ENCODE measurements at regions not wholly inside any gene's neighbourhood (a gene's known extent, or its start where the extent isn't known, plus 50 kb on each side); places are given as distances from the start of the nearest gene placed in this dataset.

GRCh38 chrX:39811376-39811775 is 286.4 kb downstream of the BCOR start:
- CTCF ChIA-PET = no interaction called here
- H3K27me3 Mint-ChIP-seq = peaks cover 6% of the 10 kb centered on the region
- peaks cover 15% of the 10 kb centered on the region for H3K4me1 Mint-ChIP-seq
- no peak overlapping the region for H3K27ac Mint-ChIP-seq
- H3K36me3 Mint-ChIP-seq = no peaks in the 10 kb centered on the region
- DNase-seq = no peak
- H3K4me3 Mint-ChIP-seq = no peak overlapping the region
- no peaks in the 10 kb centered on the region for H3K9me3 Mint-ChIP-seq

GRCh38 chrX:39813631-39814277 is 284.0 kb downstream of the BCOR start:
- peaks cover 6% of the 10 kb centered on the region for H3K27me3 Mint-ChIP-seq

GRCh38 chrX:39814391-39814790 is 283.4 kb downstream of the BCOR start:
- Mint-ChIP-seq H3K36me3 (no peaks in the 10 kb centered on the region), H3K27me3 (peaks cover 6% of the 10 kb centered on the region), H3K27ac (no peak overlapping the region), H3K9me3 (no peaks in the 10 kb centered on the region), H3K4me3 (no peak overlapping the region), H3K4me1 (peaks cover 33% of the 10 kb centered on the region)
- DNase-seq = peak; percentile 61
- CTCF ChIA-PET = interaction anchor here (0.7 to 2.1 kb wide), 6 partner anchors 40 to 188 kb away, joined by 3 to 8 read pairs (median 5); no protein-coding TSS in a partner anchor

More at GRCh38 chrX:39813631-39814277, 284.0 kb downstream of the BCOR start:
- Mint-ChIP-seq H3K4me3 (no peak overlapping the region), H3K36me3 (no peaks in the 10 kb centered on the region), H3K27ac (no peak overlapping the region), H3K4me1 (peaks cover 33% of the 10 kb centered on the region), H3K9me3 (no peaks in the 10 kb centered on the region)
- CTCF ChIA-PET = interaction anchor here (1.6 to 1.9 kb wide), 3 partner anchors 41 to 83 kb away, joined by 5 to 8 read pairs (median 7); no protein-coding TSS in a partner anchor
- no peak for DNase-seq

- H3K36me3 Mint-ChIP-seq = no peaks in the 10 kb centered on the region
- no peaks in the 10 kb centered on the region for H3K9me3 Mint-ChIP-seq
- no peak for DNase-seq
- CTCF ChIA-PET = interaction anchor here (1.3 to 2.1 kb wide), 3 partner anchors 47 to 352 kb away, joined by 3 to 5 read pairs (median 3); no protein-coding TSS in a partner anchor
- H3K27ac Mint-ChIP-seq = no peak overlapping the region
- H3K4me1 Mint-ChIP-seq = peaks cover 33% of the 10 kb centered on the region
- H3K4me3 Mint-ChIP-seq = no peak overlapping the region
- H3K27me3 Mint-ChIP-seq = peaks cover 11% of the 10 kb centered on the region
Observed at GRCh38 chrX:39815631-39816030, 282.1 kb downstream of the BCOR start.

GRCh38 chrX:39816871-39817731 is 280.7 kb downstream of the BCOR start:
- peaks cover 18% of the 10 kb centered on the region for H3K27me3 Mint-ChIP-seq
- peak overlapping the region; percentile 86 for H3K27ac Mint-ChIP-seq
- CTCF ChIA-PET = interaction anchor here (0.6 to 2.5 kb wide), 9 partner anchors 10 to 351 kb away, joined by 3 to 8 read pairs (median 4); no protein-coding TSS in a partner anchor
- peaks cover 33% of the 10 kb centered on the region for H3K4me1 Mint-ChIP-seq
- H3K36me3 Mint-ChIP-seq = no peaks in the 10 kb centered on the region
- peak overlapping the region; percentile 2 for H3K4me3 Mint-ChIP-seq
- DNase-seq = no peak
- H3K9me3 Mint-ChIP-seq = no peaks in the 10 kb centered on the region

GRCh38 chrX:39817754-39818470 is 279.8 kb downstream of the BCOR start:
- no peaks in the 10 kb centered on the region for H3K36me3 Mint-ChIP-seq
- H3K4me1 Mint-ChIP-seq = peaks cover 33% of the 10 kb centered on the region
- no peaks in the 10 kb centered on the region for H3K9me3 Mint-ChIP-seq
- peaks cover 24% of the 10 kb centered on the region for H3K27me3 Mint-ChIP-seq
- H3K4me3 Mint-ChIP-seq = no peak overlapping the region
- no peak for DNase-seq
- no peak overlapping the region for H3K27ac Mint-ChIP-seq
- CTCF ChIA-PET = interaction anchor here (0.6 to 2.5 kb wide), 6 partner anchors 32 to 231 kb away, joined by 3 to 8 read pairs (median 4); no protein-coding TSS in a partner anchor

- DNase-seq = no peak
- Mint-ChIP-seq H3K9me3 (no peaks in the 10 kb centered on the region), H3K4me1 (peaks cover 34% of the 10 kb centered on the region), H3K27ac (no peak overlapping the region), H3K27me3 (peaks cover 32% of the 10 kb centered on the region), H3K36me3 (no peaks in the 10 kb centered on the region), H3K4me3 (no peak overlapping the region)
- CTCF ChIA-PET = interaction anchor here (2.5 kb wide), 1 partner anchor 36 kb away, joined by 8 read pairs; no protein-coding TSS in a partner anchor
Observed at GRCh38 chrX:39818750-39819149, 279.0 kb downstream of the BCOR start.

GRCh38 chrX:39819921-39820849 is 277.6 kb downstream of the BCOR start:
- Mint-ChIP-seq H3K36me3 (no peaks in the 10 kb centered on the region), H3K27ac (no peak overlapping the region), H3K27me3 (peaks cover 37% of the 10 kb centered on the region), H3K4me1 (peaks cover 33% of the 10 kb centered on the region), H3K9me3 (no peaks in the 10 kb centered on the region), H3K4me3 (peak overlapping the region; percentile 48)
- DNase-seq = no peak
- CTCF ChIA-PET = no interaction called here

- H3K4me1 Mint-ChIP-seq = peaks cover 25% of the 10 kb centered on the region
- H3K36me3 Mint-ChIP-seq = no peaks in the 10 kb centered on the region
- peaks cover 37% of the 10 kb centered on the region for H3K27me3 Mint-ChIP-seq
- H3K9me3 Mint-ChIP-seq = no peaks in the 10 kb centered on the region
- CTCF ChIA-PET = no interaction called here
- peak overlapping the region; percentile 48 for H3K4me3 Mint-ChIP-seq
- no peak overlapping the region for H3K27ac Mint-ChIP-seq
- peak; percentile 23 for DNase-seq
Observed at GRCh38 chrX:39820938-39821708, 276.6 kb downstream of the BCOR start.

- Mint-ChIP-seq H3K27ac (no peak overlapping the region), H3K36me3 (no peaks in the 10 kb centered on the region), H3K4me1 (peaks cover 20% of the 10 kb centered on the region), H3K4me3 (no peak overlapping the region), H3K27me3 (peaks cover 37% of the 10 kb centered on the region), H3K9me3 (no peaks in the 10 kb centered on the region)
- DNase-seq = no peak
- CTCF ChIA-PET = no interaction called here
Observed at GRCh38 chrX:39821709-39822095, 276.1 kb downstream of the BCOR start.

GRCh38 chrX:39822133-39822748 is 275.5 kb downstream of the BCOR start:
- peaks cover 37% of the 10 kb centered on the region for H3K27me3 Mint-ChIP-seq
- H3K4me1 Mint-ChIP-seq = peaks cover 14% of the 10 kb centered on the region
- CTCF ChIA-PET = no interaction called here
- H3K9me3 Mint-ChIP-seq = no peaks in the 10 kb centered on the region
- H3K36me3 Mint-ChIP-seq = no peaks in the 10 kb centered on the region
- no peak overlapping the region for H3K27ac Mint-ChIP-seq
- DNase-seq = no peak
- H3K4me3 Mint-ChIP-seq = peak overlapping the region; percentile 36

- CTCF ChIA-PET = no interaction called here
- H3K9me3 Mint-ChIP-seq = no peaks in the 10 kb centered on the region
- H3K36me3 Mint-ChIP-seq = no peaks in the 10 kb centered on the region
- peaks cover 37% of the 10 kb centered on the region for H3K27me3 Mint-ChIP-seq
- no peak overlapping the region for H3K4me3 Mint-ChIP-seq
- no peak overlapping the region for H3K27ac Mint-ChIP-seq
- DNase-seq = no peak
- H3K4me1 Mint-ChIP-seq = peaks cover 5% of the 10 kb centered on the region
Observed at GRCh38 chrX:39823424-39823823, 274.3 kb downstream of the BCOR start.
